Karpas-422 (cell line): ENCODE measurements at regions not wholly inside any gene's neighbourhood (a gene's known extent, or its start where the extent isn't known, plus 50 kb on each side); places are given as distances from the start of the nearest gene placed in this dataset.

ENCODE experiments used
- DNase-seq: peaks from one replicate; pipeline ENCODE4 v3.0.0-alpha.2; 2015
- H2AFZ ChIP-seq: fragments of 200-600 bp; sonication (generic); 2 replicates; pipeline ENCODE4 v1.6.1; 2014; ENCODE audit warnings: antibody characterized with exemption, low read length, mixed read lengths
- H3K27ac ChIP-seq: fragments of 200-600 bp; sonication (generic); 2 replicates; pipeline ENCODE4 v1.5.1; 2014; ENCODE audit warnings: mild to moderate bottlenecking, low read length, moderate library complexity
- H3K27me3 ChIP-seq: fragments of 200-600 bp; sonication (generic); 2 replicates; pipeline ENCODE4 v1.6.1; 2014; ENCODE audit warnings: low read length, mixed read lengths
- H3K36me3 ChIP-seq: fragments of 200-600 bp; sonication (generic); 2 replicates; pipeline ENCODE4 v1.6.1; 2014; ENCODE audit warnings: low read length, mixed read lengths; ENCODE audit not compliant: insufficient read depth
- H3K4me1 ChIP-seq: fragments of 200-600 bp; sonication (generic); 2 replicates; pipeline ENCODE4 v1.6.1; 2014; ENCODE audit warnings: mild to moderate bottlenecking, low read length, mixed read lengths
- H3K4me2 ChIP-seq: fragments of 200-600 bp; sonication (generic); 2 replicates; pipeline ENCODE4 v1.6.1; 2014; ENCODE audit warnings: low read length, low read depth, mild to moderate bottlenecking; ENCODE audit not compliant: poor library complexity, severe bottlenecking
- H3K4me3 ChIP-seq: fragments of 200-600 bp; sonication (generic); 2 replicates; pipeline ENCODE4 v1.5.1; 2014; ENCODE audit warnings: mild to moderate bottlenecking, antibody characterized with exemption, low read length, mixed read lengths
- H3K79me2 ChIP-seq: fragments of 200-600 bp; sonication (generic); 2 replicates; pipeline ENCODE4 v1.6.1; 2014; ENCODE audit warnings: mild to moderate bottlenecking, low read length, mixed read lengths
- H3K9ac ChIP-seq: fragments of 200-600 bp; sonication (generic); 2 replicates; pipeline ENCODE4 v1.6.0; 2014; ENCODE audit warnings: low read length
- H3K9me2 ChIP-seq: fragments of 200-600 bp; sonication (generic), shearing (Covaris generic); replicated peaks from 2 replicates; pipeline ENCODE4 v1.6.0; 2014; ENCODE audit warnings: mild to moderate bottlenecking, low read length, moderate library complexity; ENCODE audit not compliant: insufficient read depth
- H3K9me3 ChIP-seq: fragments of 300-700, 200-600 bp; sonication (generic); 2 replicates; pipeline ENCODE4 v1.6.1; 2014; ENCODE audit warnings: low read length, mixed read lengths
- H4K20me1 ChIP-seq: fragments of 200-600 bp; sonication (generic); 2 replicates; pipeline ENCODE4 v1.6.1; 2014; ENCODE audit warnings: mild to moderate bottlenecking, antibody characterized with exemption, low read length, low read depth; ENCODE audit not compliant: insufficient read depth

DNA sequence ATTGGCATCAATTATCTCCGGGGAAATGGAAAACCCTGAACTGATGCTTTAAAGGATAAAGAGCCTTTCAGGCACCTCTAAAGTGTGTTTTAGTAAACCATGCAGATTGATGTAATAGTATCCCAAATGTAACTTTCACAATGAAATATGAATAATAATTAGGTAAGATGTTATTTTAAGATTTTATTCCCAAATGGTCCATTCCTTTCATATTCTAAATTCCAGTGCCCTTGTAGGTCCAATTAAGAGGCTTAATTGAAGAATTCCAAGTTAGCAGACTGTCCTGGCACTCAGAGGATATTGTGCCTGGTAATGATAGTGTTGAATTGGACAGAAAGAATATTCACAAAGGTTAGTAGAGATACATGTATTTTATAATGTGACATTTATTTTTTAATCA is 352.5 kb upstream of the NUDT12 start:
- Histone ChIP-seq H3K4me1 (no peaks in the 10 kb centered on the region), H3K36me3 (no peaks in the 10 kb centered on the region), H2AFZ (no peak overlapping the region), H3K9me2 (no peaks in the 10 kb centered on the region; the same call in 1 of the 2 replicates), H3K27me3 (no peaks in the 10 kb centered on the region), H3K27ac (no peak overlapping the region), H3K4me3 (no peak overlapping the region), H3K9me3 (peaks cover 4% of the 10 kb centered on the region; the same call in 1 of the 2 replicates), H3K4me2 (no peak overlapping the region), H4K20me1 (no peaks in the 10 kb centered on the region), H3K79me2 (no peaks in the 10 kb centered on the region), H3K9ac (no peak overlapping the region)
- no peak for DNase-seq

DNA sequence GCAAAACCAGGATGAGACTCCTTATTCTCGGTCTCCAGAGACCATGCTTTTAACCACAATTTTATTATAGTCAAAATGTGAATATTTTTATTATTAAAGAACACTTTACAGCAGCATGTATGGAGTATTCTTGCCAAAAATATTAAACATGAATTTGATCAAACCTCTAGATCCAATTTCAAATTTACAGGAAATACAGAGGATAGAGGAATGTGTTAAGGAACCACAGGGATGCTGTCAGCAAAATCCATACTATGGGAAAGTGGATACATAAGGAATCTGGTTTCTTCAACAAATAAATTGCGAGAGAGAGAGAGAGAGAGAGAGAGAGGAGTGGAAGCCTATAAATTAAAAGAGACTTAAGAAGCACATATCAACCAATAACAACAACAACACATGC is 348.2 kb upstream of the NUDT12 start:
- H3K27me3 ChIP-seq = no peaks in the 10 kb centered on the region
- no peaks in the 10 kb centered on the region for H3K79me2 ChIP-seq
- DNase-seq = no peak
- H3K4me1 ChIP-seq = no peaks in the 10 kb centered on the region
- no peaks in the 10 kb centered on the region for H4K20me1 ChIP-seq
- H3K36me3 ChIP-seq = no peaks in the 10 kb centered on the region
- H3K9ac ChIP-seq = no peak overlapping the region
- H3K9me2 ChIP-seq = no peaks in the 10 kb centered on the region; the same call in 1 of the 2 replicates
- no peak overlapping the region for H3K4me3 ChIP-seq
- H3K9me3 ChIP-seq = peaks cover 3% of the 10 kb centered on the region; the same call in 1 of the 2 replicates
- H3K27ac ChIP-seq = no peak overlapping the region
- H2AFZ ChIP-seq = no peak overlapping the region
- no peak overlapping the region for H3K4me2 ChIP-seq

DNA sequence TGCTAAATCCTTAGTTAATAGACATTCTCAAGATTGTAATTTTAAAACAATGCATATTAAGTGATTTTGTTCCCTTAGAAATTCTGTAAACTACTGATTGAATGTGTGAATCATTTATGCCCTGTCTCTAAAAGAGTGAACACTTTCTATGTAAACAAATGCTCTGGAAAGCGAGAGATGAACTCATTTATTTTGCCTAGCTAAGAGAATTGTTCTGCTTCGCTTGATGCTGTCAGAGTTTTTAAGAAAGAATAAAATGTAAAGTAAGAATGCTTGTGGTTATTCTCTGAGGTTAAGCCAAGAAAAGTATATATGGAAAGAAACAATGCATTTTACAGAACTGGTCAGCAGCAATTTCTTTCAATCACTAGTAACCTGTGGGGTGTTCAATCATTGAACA is 347.4 kb upstream of the NUDT12 start:
- H3K79me2 ChIP-seq = no peaks in the 10 kb centered on the region
- H3K9me2 ChIP-seq = no peaks in the 10 kb centered on the region; the same call in 1 of the 2 replicates

DNA sequence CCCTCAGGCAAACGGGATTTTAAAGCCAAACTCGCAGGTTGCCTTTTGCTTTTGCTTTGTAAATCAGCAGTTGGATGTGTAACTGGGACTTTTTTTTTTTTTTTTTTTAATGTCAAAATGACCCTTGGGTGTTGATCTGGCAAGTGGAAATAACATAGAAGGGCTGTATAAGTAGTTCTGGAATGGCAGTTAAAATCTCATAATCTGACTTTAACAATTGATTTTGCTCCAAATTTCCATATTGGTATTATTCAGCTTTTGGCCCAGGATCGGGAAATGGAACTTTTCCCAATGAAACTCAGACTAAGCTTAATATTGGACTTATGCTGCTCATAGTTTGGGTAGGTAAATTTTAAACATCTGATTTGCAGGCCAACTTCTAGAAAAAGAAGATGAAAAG is 346.8 kb upstream of the NUDT12 start:
- Histone ChIP-seq H3K4me3 (no peak overlapping the region), H4K20me1 (no peaks in the 10 kb centered on the region), H3K79me2 (no peaks in the 10 kb centered on the region), H2AFZ (no peak overlapping the region), H3K9me2 (no peaks in the 10 kb centered on the region; the same call in 1 of the 2 replicates), H3K9ac (no peak overlapping the region), H3K4me1 (no peaks in the 10 kb centered on the region), H3K27me3 (no peaks in the 10 kb centered on the region), H3K36me3 (no peaks in the 10 kb centered on the region), H3K4me2 (no peak overlapping the region), H3K9me3 (peaks cover 3% of the 10 kb centered on the region; the same call in 1 of the 2 replicates), H3K27ac (no peak overlapping the region)
- DNase-seq = no peak

More for the DNA sequence above, 347.4 kb upstream of the NUDT12 start:
- Histone ChIP-seq H3K36me3 (no peaks in the 10 kb centered on the region), H3K4me1 (no peaks in the 10 kb centered on the region), H4K20me1 (no peaks in the 10 kb centered on the region), H3K9me3 (peaks cover 3% of the 10 kb centered on the region; the same call in 1 of the 2 replicates), H3K27ac (no peak overlapping the region), H3K27me3 (no peaks in the 10 kb centered on the region), H2AFZ (no peak overlapping the region), H3K4me2 (no peak overlapping the region), H3K4me3 (no peak overlapping the region), H3K9ac (no peak overlapping the region)
- no peak for DNase-seq

DNA sequence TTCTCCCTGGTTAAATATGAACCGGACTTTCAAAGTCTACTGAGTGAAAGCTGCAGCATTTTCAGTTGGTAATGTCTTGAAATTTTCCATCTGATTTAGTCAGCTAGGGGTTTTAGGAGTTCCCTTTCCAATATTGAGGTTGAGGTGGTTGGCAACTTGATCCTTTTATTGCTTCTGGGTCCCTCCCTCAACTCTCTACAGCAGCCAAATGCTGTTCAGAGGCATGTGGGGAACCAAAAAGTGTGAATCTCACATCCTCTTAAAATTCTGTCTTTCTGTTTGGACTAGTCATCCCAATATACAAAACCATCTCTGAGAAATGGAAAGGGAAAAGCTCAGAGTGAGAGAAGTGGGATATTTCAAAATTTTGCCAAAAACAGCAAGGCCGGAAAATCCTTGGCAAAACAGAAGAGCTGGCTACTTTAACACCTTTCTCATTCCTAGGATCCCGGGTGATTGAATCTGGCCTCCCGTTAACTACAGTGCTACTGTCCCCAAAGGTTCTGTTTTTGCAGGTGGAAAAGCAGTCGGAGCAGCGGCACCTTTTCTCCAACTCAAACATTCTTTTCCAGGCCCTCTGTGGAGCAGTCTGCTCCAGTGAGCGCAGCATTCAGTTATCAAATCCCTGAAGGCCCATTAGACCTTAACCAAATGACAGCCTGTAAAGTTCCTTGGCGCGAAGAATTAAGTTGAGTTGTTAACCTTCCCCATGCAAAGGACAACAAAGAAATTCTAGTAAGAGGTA is 345.9 kb upstream of the NUDT12 start:
- Histone ChIP-seq H3K27ac (no peak overlapping the region), H2AFZ (no peak overlapping the region), H3K4me3 (no peak overlapping the region), H3K9me3 (peaks cover 3% of the 10 kb centered on the region; the same call in 1 of the 2 replicates), H3K27me3 (no peaks in the 10 kb centered on the region), H4K20me1 (no peaks in the 10 kb centered on the region), H3K79me2 (no peaks in the 10 kb centered on the region), H3K4me1 (no peaks in the 10 kb centered on the region), H3K9me2 (no peaks in the 10 kb centered on the region), H3K36me3 (no peaks in the 10 kb centered on the region), H3K9ac (no peak overlapping the region), H3K4me2 (no peak overlapping the region)
- DNase-seq = no peak

DNA sequence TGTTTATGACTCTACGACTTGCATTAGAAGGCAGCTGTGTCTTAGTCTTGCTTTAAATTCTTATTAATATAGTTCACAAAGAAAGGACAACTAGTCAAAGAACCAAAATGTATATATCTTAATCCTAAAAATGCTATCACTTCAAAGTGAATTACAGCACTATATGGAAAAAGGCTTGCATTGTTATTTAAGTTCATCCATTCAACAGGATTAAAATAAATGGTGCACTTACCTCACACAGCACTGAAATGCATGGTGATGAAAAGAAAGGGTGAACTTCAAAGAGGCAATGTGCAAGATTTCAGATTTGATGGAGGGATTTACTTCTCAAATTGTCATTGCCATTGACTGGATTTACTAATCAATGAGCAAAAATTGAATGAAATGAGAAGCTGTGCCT is 344.4 kb upstream of the NUDT12 start:
- H3K4me3 ChIP-seq = no peak overlapping the region
- no peak overlapping the region for H3K4me2 ChIP-seq
- no peak overlapping the region for H2AFZ ChIP-seq
- no peaks in the 10 kb centered on the region for H4K20me1 ChIP-seq
- H3K9ac ChIP-seq = no peak overlapping the region
- peaks cover 3% of the 10 kb centered on the region; the same call in 1 of the 2 replicates for H3K9me3 ChIP-seq
- H3K27ac ChIP-seq = no peak overlapping the region
- no peaks in the 10 kb centered on the region for H3K27me3 ChIP-seq
- H3K4me1 ChIP-seq = no peaks in the 10 kb centered on the region
- no peaks in the 10 kb centered on the region for H3K36me3 ChIP-seq
- DNase-seq = no peak
- no peaks in the 10 kb centered on the region for H3K9me2 ChIP-seq
- H3K79me2 ChIP-seq = no peaks in the 10 kb centered on the region

DNA sequence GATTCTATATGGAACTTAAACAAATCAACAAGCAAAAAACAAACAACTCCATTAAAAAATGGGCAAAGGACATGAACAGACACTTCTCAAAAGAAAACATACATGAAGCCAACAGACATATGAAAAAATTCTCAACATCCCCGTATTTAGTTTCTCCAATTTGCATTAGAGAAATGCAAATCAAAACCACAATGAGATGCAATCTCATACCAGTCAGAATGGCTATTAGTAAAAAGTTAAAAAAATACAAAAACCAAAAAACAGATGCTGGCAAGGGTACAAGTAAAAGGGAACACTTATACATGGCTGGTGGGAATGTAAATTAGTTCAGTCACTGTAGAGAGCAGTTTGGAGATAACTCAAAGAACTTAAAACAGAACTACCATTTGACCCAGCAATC is 342.1 kb upstream of the NUDT12 start:
- H3K9ac ChIP-seq = no peak overlapping the region
- H3K9me3 ChIP-seq = 0 out of 2 replicates have a peak, but pooled peaks cover 6% of the 10 kb centered on the region
- no peak for DNase-seq
- H3K27ac ChIP-seq = no peak overlapping the region
- no peak overlapping the region for H3K4me3 ChIP-seq
- no peaks in the 10 kb centered on the region for H3K36me3 ChIP-seq
- no peaks in the 10 kb centered on the region for H4K20me1 ChIP-seq
- H3K4me1 ChIP-seq = no peaks in the 10 kb centered on the region
- no peaks in the 10 kb centered on the region for H3K27me3 ChIP-seq
- no peak overlapping the region for H3K4me2 ChIP-seq
- no peaks in the 10 kb centered on the region for H3K9me2 ChIP-seq
- H3K79me2 ChIP-seq = no peaks in the 10 kb centered on the region
- no peak overlapping the region for H2AFZ ChIP-seq

DNA sequence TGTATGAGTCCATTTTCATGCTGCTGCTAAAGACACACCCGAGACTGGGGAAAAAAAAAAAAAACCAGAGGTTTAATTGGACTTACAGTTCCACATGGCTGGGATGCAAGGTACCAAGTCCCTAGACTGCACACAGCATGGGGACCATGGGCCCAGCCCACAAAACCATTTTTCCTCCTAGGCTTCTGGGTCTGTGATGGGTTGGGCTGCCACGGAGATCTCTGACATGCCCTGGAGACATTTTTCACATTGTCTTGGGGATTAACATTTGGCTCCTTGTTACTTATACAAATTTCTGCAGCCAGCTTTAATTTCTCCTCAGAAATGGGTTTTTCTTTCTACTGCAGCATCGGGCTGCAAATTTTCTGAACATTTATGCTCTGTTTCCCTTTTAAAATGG is 340.3 kb upstream of the NUDT12 start:
- H3K4me2 ChIP-seq = no peak overlapping the region
- H3K9ac ChIP-seq = no peak overlapping the region
- no peak for DNase-seq
- no peak overlapping the region for H3K4me3 ChIP-seq
- H3K36me3 ChIP-seq = no peaks in the 10 kb centered on the region
- H3K79me2 ChIP-seq = no peaks in the 10 kb centered on the region
- no peak overlapping the region for H3K27ac ChIP-seq
- no peaks in the 10 kb centered on the region for H3K4me1 ChIP-seq
- H3K27me3 ChIP-seq = no peaks in the 10 kb centered on the region
- no peaks in the 10 kb centered on the region for H4K20me1 ChIP-seq
- no peak overlapping the region for H2AFZ ChIP-seq
- 0 out of 2 replicates have a peak, but pooled peaks cover 10% of the 10 kb centered on the region for H3K9me3 ChIP-seq
- H3K9me2 ChIP-seq = no peaks in the 10 kb centered on the region
